ENCODE measurements at regions not wholly inside any gene's neighbourhood (a gene's known extent, or its start where the extent isn't known, plus 50 kb on each side); places are given as distances from the start of the nearest gene placed in this dataset.

DNA sequence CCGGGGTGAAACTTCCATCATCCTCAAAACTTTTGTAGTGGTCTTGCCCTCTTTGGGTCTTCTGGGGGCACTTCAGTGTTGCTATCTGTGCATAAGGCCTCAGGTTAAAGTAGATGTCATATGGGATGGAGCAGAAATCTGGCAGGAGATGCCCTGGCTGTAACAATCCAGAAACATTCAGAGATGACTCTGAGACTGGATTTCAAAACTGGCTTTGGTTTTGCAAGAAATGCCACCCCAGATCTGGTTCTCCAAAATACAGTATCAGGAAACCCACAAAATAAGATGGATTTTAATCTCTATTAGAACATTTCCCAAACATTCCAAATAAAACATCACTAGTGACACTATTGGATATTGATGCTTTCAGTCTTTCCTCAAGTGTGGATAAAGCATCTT is 191.5 kb downstream of the REEP3 start:
- no peak for TF ChIP-seq POLR2A (IDR thresholded peaks at IDR 0.05; ENCODE audit: low read depth, low read length)
- no peak for TF ChIP-seq POLR2AphosphoS5 (IDR thresholded peaks at IDR 0.05; ENCODE audit: low read depth, low read length)
- no peak for TF ChIP-seq TAF1 (IDR thresholded peaks at IDR 0.05; ENCODE audit: borderline replicate concordance, low read depth, low read length)

All from GM12892 (cell line).